ENCODE measurements at regions not wholly inside any gene's neighbourhood (a gene's known extent, or its start where the extent isn't known, plus 50 kb on each side); places are given as distances from the start of the nearest gene placed in this dataset.
"Not testable (repeated sequence)": the region's sequence is repeated elsewhere in the genome, so short reads cannot be mapped to it uniquely, and the experiment has no call there.

GRCh38 chr1:10867914-10868598, 71.6 kb upstream of the CASZ1 start:
- DNase-seq = no peak

GRCh38 chr1:10868599-10868965, 72.1 kb upstream of the CASZ1 start:
- no peak for DNase-seq

GRCh38 chr1:10869933-10870332, 73.5 kb upstream of the CASZ1 start:
- DNase-seq = no peak

- no peak for DNase-seq
Measured at GRCh38 chr1:10870493-10871096, 74.1 kb upstream of the CASZ1 start.

GRCh38 chr1:10873189-10873588, 76.7 kb upstream of the CASZ1 start:
- DNase-seq = no peak

GRCh38 chr1:10874351-10874750, 77.9 kb upstream of the CASZ1 start:
- no peak for DNase-seq

GRCh38 chr1:10877894-10878293, 81.4 kb upstream of the CASZ1 start:
- no peak for DNase-seq

GRCh38 chr1:10878469-10878868, 82.0 kb upstream of the CASZ1 start:
- DNase-seq = no peak

- no peak for DNase-seq
Measured at GRCh38 chr1:10880063-10880462, 83.6 kb upstream of the CASZ1 start.

- no peak for DNase-seq
Measured at GRCh38 chr1:10881046-10881445, 84.6 kb upstream of the CASZ1 start.

- no peak for DNase-seq
Measured at GRCh38 chr1:10882069-10882468, 85.6 kb upstream of the CASZ1 start.

- DNase-seq = not testable (repeated sequence)
Measured at GRCh38 chr1:10887032-10887431, 90.6 kb upstream of the CASZ1 start.

- DNase-seq = no peak
Measured at GRCh38 chr1:10888291-10888690, 91.8 kb upstream of the CASZ1 start.

GRCh38 chr1:10888791-10889649, 92.6 kb upstream of the CASZ1 start:
- no peak for DNase-seq

GRCh38 chr1:10889650-10890353, 93.4 kb upstream of the CASZ1 start:
- no peak for DNase-seq

- no peak for DNase-seq
Measured at GRCh38 chr1:10890491-10891071, 94.1 kb upstream of the CASZ1 start.

GRCh38 chr1:10891091-10891490, 94.6 kb upstream of the CASZ1 start:
- no peak for DNase-seq

GRCh38 chr1:10892138-10893065, 96.0 kb upstream of the CASZ1 start:
- no peak for DNase-seq

GRCh38 chr1:10895621-10896020, 99.2 kb upstream of the CASZ1 start:
- DNase-seq = no peak

GRCh38 chr1:10896673-10897072, 100.2 kb upstream of the CASZ1 start:
- no peak for DNase-seq

- DNase-seq = no peak
Measured at GRCh38 chr1:10897321-10897980, 101.0 kb upstream of the CASZ1 start.

All from central memory CD4-positive, alpha-beta T cell (primary cell).